ENCODE measurements at regions not wholly inside any gene's neighbourhood (a gene's known extent, or its start where the extent isn't known, plus 50 kb on each side); places are given as distances from the start of the nearest gene placed in this dataset.
"Not testable (repeated sequence)": the region's sequence is repeated elsewhere in the genome, so short reads cannot be mapped to it uniquely, and the experiment has no call there.

DNA sequence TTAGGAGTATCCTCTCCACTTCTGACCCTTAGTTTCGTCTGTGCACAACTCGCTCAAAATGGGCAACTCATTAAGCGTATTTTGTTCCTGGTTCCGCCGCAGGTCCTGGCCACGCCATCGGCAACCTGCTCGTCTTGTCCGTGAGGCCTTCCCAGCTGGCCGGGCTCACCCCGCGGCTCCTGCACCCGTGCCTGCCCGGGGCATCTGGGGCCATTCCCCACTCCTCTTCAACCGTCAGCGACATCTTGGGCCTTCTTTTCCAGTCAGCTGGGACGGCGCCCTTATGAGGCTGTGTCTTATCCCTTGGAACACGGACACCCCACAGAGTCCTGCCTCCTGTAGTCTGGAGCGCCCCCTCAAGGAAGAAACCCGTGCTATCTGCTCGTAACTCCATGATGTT lies 271.9 kb upstream of the NRSN1 start:
- not testable (repeated sequence) for DNase-seq

DNA sequence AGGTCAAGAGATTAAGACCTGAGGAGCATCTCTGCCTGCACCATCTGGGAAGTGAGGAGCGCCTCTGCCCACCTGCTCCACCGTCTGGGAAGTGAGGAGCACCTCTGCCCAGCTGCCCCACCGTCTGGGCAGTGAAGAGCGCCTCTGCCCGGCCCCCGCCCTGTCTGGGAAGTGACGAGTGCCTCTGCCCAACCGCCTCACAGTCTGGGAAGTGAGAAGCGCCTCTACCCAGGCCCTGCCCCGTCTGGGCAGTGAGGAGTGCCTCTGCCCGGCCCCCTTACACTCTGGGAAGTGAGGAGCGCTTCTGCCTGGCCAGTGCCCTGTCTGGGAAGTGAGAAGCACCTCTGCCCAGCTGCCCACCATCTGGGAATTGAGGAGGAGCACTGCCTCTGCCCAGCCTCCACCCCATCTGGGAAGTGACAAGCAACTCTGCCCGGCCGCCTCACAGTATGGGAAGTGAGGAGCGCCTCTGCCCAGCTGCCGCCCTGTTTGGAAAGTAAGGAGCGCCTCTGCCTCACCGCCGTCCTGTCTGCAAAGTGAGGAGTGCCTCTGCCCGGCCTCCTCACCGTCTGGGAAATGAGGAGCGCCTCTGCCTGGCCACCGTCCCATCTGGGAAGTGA lies 270.4 kb upstream of the NRSN1 start:
- DNase-seq, result no peak

DNA sequence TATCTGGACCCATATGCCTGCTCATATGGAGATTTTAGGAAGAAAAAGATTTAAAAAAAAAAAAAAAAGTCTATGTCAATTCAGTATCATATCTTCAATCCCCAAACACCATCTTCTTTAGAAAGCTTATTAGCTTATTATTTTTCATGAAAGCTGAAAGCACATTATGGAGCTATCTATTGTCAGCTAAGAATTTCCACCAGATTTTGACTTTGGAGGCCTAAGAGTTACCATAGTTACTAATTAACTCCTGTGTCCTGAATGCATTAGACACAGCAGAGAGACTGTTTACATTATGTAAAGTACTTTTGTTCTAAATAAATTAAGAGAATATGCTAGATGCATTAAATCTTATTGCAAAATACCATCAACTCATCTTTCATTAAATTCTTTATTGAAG lies 255.5 kb upstream of the NRSN1 start:
- peak; percentile 26 for DNase-seq

- no peak for DNase-seq
Observed at GRCh38 chr6:23873161-23873560, 252.9 kb upstream of the NRSN1 start.

GRCh38 chr6:23875006-23875405 lies 251.0 kb upstream of the NRSN1 start:
- no peak for DNase-seq

DNA sequence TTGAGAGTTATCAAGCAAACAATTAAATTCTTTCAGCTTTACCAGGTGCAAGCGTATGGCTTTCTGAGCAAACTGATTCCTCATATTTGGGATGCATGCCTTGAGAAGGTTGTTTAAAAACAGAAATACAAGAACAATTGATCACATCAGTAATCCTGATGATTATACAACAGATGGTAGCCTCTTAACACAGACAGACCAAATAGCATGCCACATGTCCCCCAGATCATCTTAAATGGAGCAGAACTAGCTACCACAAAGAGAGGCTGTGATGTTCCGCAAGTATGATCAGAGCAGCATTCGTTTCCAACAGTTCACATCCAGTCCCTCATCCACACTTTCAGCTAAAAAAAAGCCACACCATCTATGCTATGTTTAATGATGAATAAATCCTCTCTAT lies 246.2 kb upstream of the NRSN1 start:
- no peak for DNase-seq

DNA sequence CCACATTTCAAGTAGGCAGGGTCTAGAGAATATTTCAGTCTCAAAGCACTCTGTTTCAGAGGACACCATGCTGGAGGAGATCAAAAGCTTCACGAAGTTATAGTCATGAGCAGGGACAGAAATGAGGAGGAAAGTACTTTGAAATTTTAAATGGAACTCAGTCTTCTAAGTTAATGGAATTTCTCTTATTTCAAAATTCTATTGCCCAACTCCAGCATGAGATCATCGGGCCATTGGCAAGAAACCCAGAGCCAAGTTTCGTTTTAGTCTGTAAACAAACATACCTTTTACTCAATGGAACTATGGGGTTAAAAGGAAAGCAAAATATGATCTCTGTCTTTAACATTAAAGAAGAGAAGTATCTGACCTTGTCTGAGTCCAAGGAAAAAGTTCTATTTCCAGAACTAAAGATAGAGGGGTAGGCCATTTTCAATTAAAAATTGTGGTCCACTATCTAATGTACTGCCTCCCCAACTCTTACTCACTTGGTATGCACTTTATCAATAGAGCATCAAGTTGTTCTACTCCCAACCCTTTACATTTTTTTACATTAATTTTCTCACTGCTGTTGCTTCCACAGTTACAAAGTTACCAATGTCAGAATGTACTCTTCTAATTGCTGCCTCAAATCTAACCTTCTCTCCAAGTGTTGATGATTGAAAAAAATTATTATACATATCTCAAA lies 235.3 kb upstream of the NRSN1 start:
- no peak for DNase-seq

DNA sequence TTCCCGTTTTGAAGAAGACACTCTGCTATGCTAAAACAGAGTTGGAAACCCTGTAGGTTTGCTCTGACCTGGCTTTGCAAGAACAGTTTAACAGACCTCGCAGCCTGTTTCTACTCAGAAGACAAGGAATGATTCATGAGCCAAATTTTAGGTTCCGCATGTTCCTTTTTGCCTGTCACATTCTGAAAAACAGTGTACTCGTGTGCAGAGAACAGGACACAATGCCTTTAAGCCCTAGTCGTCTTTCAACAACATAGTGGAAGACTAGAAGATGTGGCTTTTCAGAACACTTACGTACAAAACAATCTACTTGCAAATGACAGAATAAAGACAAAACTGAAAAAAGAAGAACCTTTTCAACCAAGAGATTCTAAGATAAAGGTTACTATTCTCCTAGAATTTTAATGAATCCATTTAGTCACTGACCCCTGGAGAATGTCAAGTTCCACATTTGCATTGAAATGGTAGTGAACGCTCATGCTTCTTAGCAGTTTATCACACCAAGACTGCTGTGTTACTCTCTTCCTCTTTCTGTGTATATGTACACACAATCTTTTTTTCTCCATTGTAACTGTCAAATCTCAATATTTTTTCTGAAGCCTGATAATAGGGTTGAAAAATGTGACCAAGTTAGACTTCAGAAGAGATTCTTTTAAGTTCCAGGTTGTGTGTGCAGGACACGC lies 220.7 kb upstream of the NRSN1 start:
- no peak for DNase-seq

DNA sequence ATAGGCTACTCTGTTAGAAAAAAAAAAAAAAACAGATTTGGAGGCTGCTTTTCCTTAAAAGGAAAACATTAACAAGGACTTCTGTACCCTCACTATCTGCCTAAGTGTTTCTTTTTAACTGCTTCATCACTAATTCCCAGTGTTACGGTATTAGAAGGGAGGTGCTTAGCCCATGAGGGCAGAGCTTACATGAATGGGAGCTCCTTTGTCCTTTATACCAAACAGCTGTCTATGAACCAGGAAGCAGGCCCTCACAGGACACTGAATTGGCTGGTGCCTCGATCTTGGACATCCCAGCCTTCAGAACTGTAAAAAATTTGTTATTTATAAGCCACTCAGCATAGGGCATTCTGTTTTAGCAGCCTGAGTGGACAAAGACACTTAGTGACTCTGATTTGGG lies 215.6 kb upstream of the NRSN1 start:
- no peak for DNase-seq

DNA sequence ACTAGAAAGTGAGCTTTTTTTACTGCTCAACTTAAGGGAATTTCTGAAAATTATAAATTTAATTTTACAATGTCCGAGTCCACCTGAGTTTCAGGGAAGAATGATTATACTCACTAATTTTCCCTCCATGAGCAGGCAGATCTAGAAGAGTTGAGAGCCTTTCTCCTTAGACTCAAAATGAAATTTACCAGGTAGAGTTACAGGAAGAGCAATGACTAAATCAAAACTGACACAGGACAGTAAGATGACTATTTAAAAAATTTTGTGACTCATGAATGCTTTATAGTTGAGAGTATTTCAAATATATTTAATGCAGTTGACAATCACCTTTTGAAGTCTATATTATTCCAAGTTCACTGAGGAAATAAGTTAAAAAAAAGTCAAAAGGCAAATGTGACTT lies 198.1 kb upstream of the NRSN1 start:
- DNase-seq, result no peak

GRCh38 chr6:23929201-23929600 lies 196.8 kb upstream of the NRSN1 start:
- no peak for DNase-seq

DNA sequence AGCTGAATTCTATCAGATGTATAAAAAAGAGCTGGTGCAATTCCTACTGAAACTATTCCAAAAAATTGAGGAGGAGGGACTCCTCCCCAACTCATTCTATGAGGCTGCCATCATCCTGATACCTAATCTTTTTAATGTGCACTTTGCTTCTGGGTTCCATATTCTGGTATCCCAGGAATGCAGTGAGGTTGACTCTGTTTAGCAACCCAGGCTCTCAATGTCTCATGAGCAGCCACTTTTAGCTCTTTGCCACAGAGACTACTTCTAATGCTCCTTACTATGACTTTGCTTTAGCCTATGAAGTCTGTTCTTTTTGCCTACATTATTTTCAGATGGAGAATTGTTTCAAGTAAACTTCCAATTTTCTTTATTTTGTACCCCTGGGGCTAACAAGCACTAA lies 185.5 kb upstream of the NRSN1 start:
- no peak for DNase-seq

- no peak for DNase-seq
Observed at GRCh38 chr6:23951691-23952090, 174.3 kb upstream of the NRSN1 start.

DNA sequence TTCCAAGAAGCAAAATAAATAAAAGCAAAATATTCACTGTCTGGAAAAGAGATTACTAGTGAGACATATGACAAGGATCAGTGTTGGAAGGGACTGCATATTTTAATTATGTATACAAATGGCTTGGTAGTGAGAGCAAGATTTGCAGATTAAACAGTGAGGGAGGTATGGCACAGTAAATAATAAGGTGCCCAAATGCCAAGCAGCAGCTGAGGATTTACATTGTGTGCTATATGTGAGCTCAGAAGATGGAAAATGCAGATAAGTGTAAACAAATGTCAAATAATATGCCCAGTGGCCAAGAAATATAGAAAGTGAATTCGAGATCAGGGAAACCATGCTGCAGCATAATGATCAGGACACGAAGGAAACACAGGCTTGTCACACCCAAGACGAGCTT lies 173.8 kb upstream of the NRSN1 start:
- DNase-seq, result no peak

DNA sequence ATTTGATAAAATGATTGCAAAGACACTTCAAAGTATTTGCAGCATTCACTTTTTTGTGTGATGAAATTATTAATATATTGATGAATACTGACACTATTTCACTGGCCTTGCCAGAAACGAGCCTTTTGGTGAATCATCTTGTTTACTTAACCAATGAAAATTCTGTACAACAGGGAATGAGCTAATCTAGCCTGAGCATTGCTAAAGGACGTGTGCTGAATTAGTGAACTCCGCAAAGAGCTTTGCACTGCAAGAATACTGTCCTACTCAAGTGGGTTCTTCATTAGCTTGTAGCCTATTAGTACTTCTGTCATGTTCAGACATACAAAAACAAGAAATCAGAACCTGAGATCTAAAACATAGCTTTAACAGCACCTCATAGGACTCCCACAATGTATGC lies 172.0 kb upstream of the NRSN1 start:
- no peak for DNase-seq

- DNase-seq, result no peak
Observed at GRCh38 chr6:23957017-23957416, 169.0 kb upstream of the NRSN1 start.

DNA sequence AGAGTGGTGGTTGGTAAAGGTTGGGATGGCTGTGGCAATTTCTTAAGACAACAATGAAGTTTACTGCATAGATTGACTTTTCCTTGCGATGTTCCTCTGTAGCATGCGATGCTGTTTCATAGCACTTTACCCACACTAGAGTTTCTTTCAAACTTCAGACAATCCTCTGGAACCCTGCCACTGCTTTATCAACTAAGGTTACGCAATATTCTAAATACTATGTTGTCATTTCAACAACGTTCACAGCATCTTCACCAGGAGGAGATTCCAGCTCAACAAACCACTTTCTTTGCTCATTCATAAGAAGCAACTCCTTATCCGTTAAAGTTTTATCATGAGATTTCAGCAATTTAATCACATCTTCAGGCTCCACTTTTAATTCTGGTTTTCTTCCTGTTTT lies 161.2 kb upstream of the NRSN1 start:
- no peak for DNase-seq

GRCh38 chr6:23969344-23969743 lies 156.7 kb upstream of the NRSN1 start:
- DNase-seq, result no peak

DNA sequence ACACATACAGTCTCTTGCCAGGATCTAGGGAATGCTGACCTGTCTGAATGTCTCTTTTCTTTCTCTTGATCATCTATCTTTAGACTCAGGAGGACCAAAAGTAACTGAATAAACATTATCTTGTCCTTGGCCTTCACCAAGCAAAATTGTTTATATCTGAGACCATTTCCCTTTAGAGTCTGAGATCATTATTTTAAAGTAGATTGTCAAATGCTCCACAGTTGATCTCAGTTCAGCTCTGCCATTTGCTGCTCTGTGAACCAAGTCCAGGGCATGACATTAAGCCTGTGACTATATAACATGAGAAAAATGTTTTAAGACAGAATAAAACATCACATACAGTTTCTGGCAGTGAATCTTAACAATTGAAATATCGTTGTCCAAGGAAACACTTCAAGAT lies 148.3 kb upstream of the NRSN1 start:
- DNase-seq, result no peak

DNA sequence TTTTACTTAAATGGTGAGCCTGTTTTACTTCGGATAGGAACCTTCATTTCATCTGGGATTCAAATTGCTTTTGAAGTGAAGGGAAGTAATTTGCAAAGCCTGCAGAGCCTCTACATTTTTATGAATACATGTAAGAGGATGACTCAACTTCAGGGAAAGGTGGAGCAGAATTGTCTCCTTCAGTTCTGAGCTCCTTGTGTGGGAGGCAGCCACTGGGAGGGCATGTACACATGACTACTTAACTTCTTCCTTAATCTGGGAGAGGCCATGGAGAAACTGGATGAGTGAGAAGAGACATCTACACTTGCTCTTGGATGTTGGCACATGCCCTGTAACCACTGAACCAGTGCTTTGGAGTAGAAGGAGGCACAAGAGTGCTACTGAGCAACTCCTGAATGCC lies 145.1 kb upstream of the NRSN1 start:
- no peak for DNase-seq

GRCh38 chr6:23981923-23982322 lies 144.1 kb upstream of the NRSN1 start:
- no peak for DNase-seq

DNA sequence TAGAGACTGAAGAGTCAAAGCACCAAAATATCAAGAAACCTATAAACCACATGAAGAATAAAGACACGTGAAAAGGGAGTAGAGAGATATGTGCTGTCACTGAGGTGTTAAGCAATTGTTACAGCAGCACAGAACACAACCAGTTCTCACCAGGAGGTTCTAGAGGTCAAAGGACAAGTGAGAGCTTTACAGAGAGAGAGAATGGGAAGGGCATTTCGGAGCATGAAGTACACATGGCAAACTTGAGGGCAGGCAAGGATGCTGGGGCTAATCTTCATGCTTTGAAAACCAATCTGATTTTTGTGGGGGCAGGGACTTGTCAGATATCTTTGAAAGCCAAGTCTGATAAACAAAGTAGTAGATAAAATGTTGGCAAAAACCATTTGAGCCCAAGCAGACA lies 142.3 kb upstream of the NRSN1 start:
- no peak for DNase-seq

- no peak for DNase-seq
Observed at GRCh38 chr6:23985015-23985414, 141.0 kb upstream of the NRSN1 start.

DNA sequence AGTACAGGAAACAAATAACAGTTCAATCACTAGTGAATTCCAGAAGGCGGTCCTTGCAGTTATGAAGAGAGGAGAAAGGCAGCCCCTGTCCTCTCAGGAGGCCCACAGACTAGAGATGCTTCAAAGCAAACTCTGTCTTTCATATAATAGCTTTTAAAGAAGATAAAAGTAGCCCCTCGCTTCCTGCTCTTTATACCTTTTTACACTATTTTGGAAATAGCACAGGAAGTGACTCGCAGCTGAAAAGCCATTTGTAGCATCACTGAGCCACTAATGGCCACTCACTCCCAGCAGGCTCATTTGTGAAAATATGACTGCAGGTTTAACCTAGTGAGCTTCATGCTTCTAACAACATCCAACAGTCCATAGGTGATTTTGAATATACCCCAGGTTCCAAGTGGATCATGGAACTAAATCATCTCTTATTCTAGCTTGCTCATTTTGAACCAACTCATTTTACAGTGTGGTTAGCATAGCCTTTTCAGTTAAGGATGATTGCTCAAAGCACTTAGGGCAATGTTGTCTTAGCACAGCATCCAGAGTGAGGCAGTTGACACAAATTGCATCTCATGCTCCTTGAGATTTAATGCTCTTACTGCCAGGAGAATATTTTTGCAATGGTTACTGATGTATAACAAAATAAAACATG lies 136.0 kb upstream of the NRSN1 start:
- DNase-seq, result no peak

Measured in COR-L47 (cell line).